GM12878 (cell line): ENCODE measurements at regions not wholly inside any gene's neighbourhood (a gene's known extent, or its start where the extent isn't known, plus 50 kb on each side); places are given as distances from the start of the nearest gene placed in this dataset.

Experiments used
- ATAC-seq: fragments of 200-7000 bp; cut with Tn5 transposase; 3 replicates; pipeline ENCODE4 v1.9.1; 2020; ENCODE audit warnings: mild to moderate bottlenecking, moderate library complexity
- BruUV-seq: library from RNA; stranded (reverse); fragments of 400-500 nt; replicated peaks from 2 replicates; lab custom pipeline; 2021; lab: Mats Ljungman, UMichigan
- CTCF ChIA-PET: fragments of 300-600 bp; sonication (Branson Sonifier 250); formaldehyde crosslinking; extraction: SDS; loops from one replicate; lab custom pipeline; 2021; ENCODE audit warnings: inconsistent platforms; lab: Yijun Ruan, JAX
- POLR2A ChIA-PET: fragments of 350-600 bp; formaldehyde crosslinking; extraction: SDS; loops from one replicate; lab custom pipeline; 2021; ENCODE audit warnings: inconsistent platforms; lab: Charles Lee
- RAD21 ChIA-PET: fragments of 300-600 bp; sonication (Branson Sonifier 250); formaldehyde crosslinking; loops from one replicate; lab custom pipeline; 2023; ENCODE audit warnings: antibody characterized with exemption; ENCODE audit not compliant: unreplicated experiment; lab: Charles Lee
- SMC1A ChIA-PET: fragments of 300-600 bp; sonication (Branson Sonifier 250); formaldehyde crosslinking; loops from one replicate; lab custom pipeline; 2023; ENCODE audit not compliant: unreplicated experiment, uncharacterized antibody; lab: Charles Lee
- DNase-seq: peaks from one replicate; pipeline ENCODE4 v3.0.0-alpha.2; 2011; ENCODE audit warnings: low read depth, low spot score
- FAIRE-seq: peaks from 3 replicates; lab custom pipeline; 2011; peaks lifted over from hg19 to GRCh38; lab: Jason Lieb, UNC
- H2AFZ ChIP-seq: 2 replicates; pipeline ENCODE4 v1.6.0; 2011; ENCODE audit warnings: low read depth, low read length, control low read depth; ENCODE audit not compliant: control insufficient read depth
- H3K27ac ChIP-seq: 2 replicates; pipeline ENCODE4 v1.5.1; 2011; ENCODE audit warnings: control low read depth; ENCODE audit not compliant: control insufficient read depth, insufficient read depth
- H3K27me3 ChIP-seq, 2 experiments: replicated peaks in 1 of 2; 2 replicates each; pipeline versions ENCODE4 v1.6.0 to v1.6.1; 2011; ENCODE audit warnings: low read length in 1 of 2; ENCODE audit not compliant: control insufficient read depth in 2 of 2, insufficient read depth in 2 of 2
- H3K36me3 ChIP-seq, 2 experiments: 2 replicates each; pipeline ENCODE4 v1.5.1; 2011; ENCODE audit warnings: low read length in 1 of 2; ENCODE audit not compliant: control insufficient read depth in 2 of 2, insufficient read depth in 2 of 2
- H3K4me1 ChIP-seq: 2 replicates; pipeline ENCODE4 v1.6.1; 2011; ENCODE audit warnings: mild to moderate bottlenecking, low read length, moderate library complexity, mixed read lengths; ENCODE audit not compliant: control insufficient read depth, insufficient read depth
- H3K4me2 ChIP-seq: 2 replicates; pipeline ENCODE4 v1.6.0; 2011; ENCODE audit warnings: control low read depth; ENCODE audit not compliant: control insufficient read depth, insufficient read depth
- H3K4me3 ChIP-seq: fragments of 200-600 bp; sonication (generic); 2 replicates; pipeline ENCODE4 v1.5.1; 2016
- H3K79me2 ChIP-seq: 2 replicates; pipeline ENCODE4 v1.6.0; 2011; ENCODE audit warnings: low read length; ENCODE audit not compliant: control insufficient read depth, insufficient read depth
- H3K9ac ChIP-seq: 2 replicates; pipeline ENCODE4 v1.8.0; 2011; ENCODE audit warnings: low read length, control low read depth, mixed read lengths; ENCODE audit not compliant: control insufficient read depth, insufficient read depth
- H3K9me3 ChIP-seq: replicated peaks from 3 replicates; pipeline ENCODE4 v1.5.1; 2011; ENCODE audit warnings: mild to moderate bottlenecking, low read length; ENCODE audit not compliant: control insufficient read depth, insufficient read depth
- H4K20me1 ChIP-seq: 2 replicates; pipeline ENCODE4 v1.6.0; 2011; ENCODE audit not compliant: control insufficient read depth, insufficient read depth
- CEBPB ChIP-seq, 2 experiments: fragments of 150-350 bp in 1 of 2; IDR thresholded peaks; 2 replicates each; pipeline ENCODE4 v1.6.1; 2012 to 2014; ENCODE audit warnings: low read depth in 2 of 2, low read length in 2 of 2, borderline replicate concordance in 1 of 2, inconsistent platforms in 1 of 2
- DPF2 ChIP-seq: fragments of 450-650 bp; IDR thresholded peaks from 2 replicates; pipeline ENCODE4 v1.6.1; 2017; ENCODE audit warnings: mild to moderate bottlenecking
- ESRRA ChIP-seq: IDR thresholded peaks from 2 replicates; pipeline ENCODE4 v1.6.1; 2012; ENCODE audit warnings: mild to moderate bottlenecking, low read length, improper control_type of control experiment
- JUNB ChIP-seq: IDR thresholded peaks from 2 replicates; pipeline ENCODE4 v1.6.1; 2016; ENCODE audit warnings: antibody characterized with exemption, mild to moderate bottlenecking
- MLLT1 ChIP-seq: fragments of 450-650 bp; IDR thresholded peaks from 2 replicates; pipeline ENCODE4 v1.6.1; 2016; ENCODE audit warnings: mild to moderate bottlenecking
- PBX3 ChIP-seq: IDR thresholded peaks from 2 replicates; pipeline ENCODE4 v1.6.1; 2011; ENCODE audit warnings: mild to moderate bottlenecking, low read depth, low read length, moderate library complexity; ENCODE audit not compliant: insufficient replicate concordance
- RELA ChIP-seq: fragments of 450-650 bp; IDR thresholded peaks from 2 replicates; pipeline ENCODE4 v1.8.0; 2014; ENCODE audit warnings: borderline replicate concordance; ENCODE audit not compliant: partially characterized antibody
- SUPT20H ChIP-seq: IDR thresholded peaks from 2 replicates; pipeline ENCODE4 v1.6.1; 2011; ENCODE audit warnings: low read depth, mild to moderate bottlenecking, low read length, moderate library complexity, borderline replicate concordance; ENCODE audit not compliant: control insufficient read depth
- ZBTB11 ChIP-seq: fragments of 450-650 bp; formaldehyde crosslinking; IDR thresholded peaks from 2 replicates; pipeline ENCODE4 v1.5.0; 2022; ENCODE audit warnings: mild to moderate bottlenecking, missing genetic modification characterization
- ZBTB33 ChIP-seq: fragments of 450-650 bp; IDR thresholded peaks from 2 replicates; pipeline ENCODE4 v1.6.1; 2017; ENCODE audit warnings: mild to moderate bottlenecking
- WGBS: methylation state at CpG from one replicate; pipeline ENCODE4 v1.1.6; 2016; ENCODE audit warnings: low lambda C conversion rate; ENCODE audit not compliant: insufficient replicate concordance, insufficient coverage; ENCODE audit errors: missing lambda C conversion rate; 5-methylcytosine and 5-hydroxymethylcytosine counted together
- in situ Hi-C: fragments of 300-500 bp; cut with MboI; formaldehyde crosslinking; loops from 9 replicates; pipeline ENCODE4 v1.14.3; 2018; ENCODE audit warnings: mixed read lengths
- intact Hi-C: fragments of 100-400 bp; cut with micrococcal nuclease; formaldehyde crosslinking; loops from one replicate; pipeline ENCODE4 v1.14.2; 2022; ENCODE audit not compliant: unreplicated experiment

GRCh38 chr2:200252265-200253067, 54.0 kb upstream of the SPATS2L start:
- intact Hi-C loops, result no loop called here
- 35% methylated on average over 8 of the region's 8 CpGs for WGBS
- Histone ChIP-seq H3K9me3 (no peaks in the 10 kb centered on the region), H3K79me2 (no peaks in the 10 kb centered on the region), H4K20me1 (no peaks in the 10 kb centered on the region), H3K36me3 (no peaks in the 10 kb centered on the region), H3K4me2 (no peak overlapping the region), H3K27ac (no peak overlapping the region), H3K27me3 (no peaks in the 10 kb centered on the region; a peak in 1 of 4 replicates), H3K9ac (no peak overlapping the region), H2AFZ (no peak overlapping the region), H3K4me3 (no peak overlapping the region), H3K4me1 (no peaks in the 10 kb centered on the region)
- FAIRE-seq (no peak), ATAC-seq (no peak), DNase-seq (no peak)
- SMC1A ChIA-PET, result no interaction called here
- POLR2A ChIA-PET, result no interaction called here
- CTCF ChIA-PET, result interaction anchor here (0.5 kb wide), 1 partner anchor 9 kb away, joined by 4 read pairs; no protein-coding TSS in a partner anchor
- no TSS peak for BruUV-seq
- in situ Hi-C loops, result no loop called here
- RAD21 ChIA-PET, result no interaction called here
- no peak for TF ChIP-seq ZBTB33
- TF ChIP-seq JUNB, result no peak
- no peak for TF ChIP-seq MLLT1
- no peak for TF ChIP-seq ESRRA
- TF ChIP-seq ZBTB11, result no peak
- TF ChIP-seq RELA, result no peak
- no peak for TF ChIP-seq PBX3
- TF ChIP-seq SUPT20H, result no peak
- TF ChIP-seq CEBPB (IDR thresholded peaks at IDR 0.05; ENCODE audit: borderline replicate concordance in 1 of 2, low read depth in 2 of 2, low read length in 2 of 2), result no peak
- TF ChIP-seq DPF2, result no peak
